BE2C (cell line): ENCODE measurements at regions not wholly inside any gene's neighbourhood (a gene's known extent, or its start where the extent isn't known, plus 50 kb on each side); places are given as distances from the start of the nearest gene placed in this dataset.

ENCODE experiments used
- DNase-seq: peaks from one replicate; pipeline ENCODE4 v3.0.0-alpha.2; 2020
- H3K27me3 ChIP-seq: fragments of 250-450 bp; sonication (Bioruptor Pico); 2 replicates; pipeline ENCODE4 v1.5.1; 2020; ENCODE audit warnings: mild to moderate bottlenecking
- H3K36me3 ChIP-seq: fragments of 250-450 bp; sonication (Bioruptor Pico); 2 replicates; pipeline ENCODE4 v1.5.1; 2020; ENCODE audit warnings: mild to moderate bottlenecking
- H3K4me1 ChIP-seq: fragments of 250-450 bp; sonication (Bioruptor Pico); 2 replicates; pipeline ENCODE4 v1.5.1; 2020
- H3K4me3 ChIP-seq: 2 replicates; pipeline ENCODE4 v1.5.1; 2011; ENCODE audit warnings: low read depth, low read length
- H3K9me3 ChIP-seq: fragments of 250-450 bp; sonication (Bioruptor Pico); 2 replicates; pipeline ENCODE4 v1.5.1; 2020
- TF ChIP-seq, protein P1 (sequence below): IDR thresholded peaks from 2 replicates; pipeline ENCODE4 v1.5.1; 2012; ENCODE audit warnings: mild to moderate bottlenecking, low read depth, low read length

DNA sequence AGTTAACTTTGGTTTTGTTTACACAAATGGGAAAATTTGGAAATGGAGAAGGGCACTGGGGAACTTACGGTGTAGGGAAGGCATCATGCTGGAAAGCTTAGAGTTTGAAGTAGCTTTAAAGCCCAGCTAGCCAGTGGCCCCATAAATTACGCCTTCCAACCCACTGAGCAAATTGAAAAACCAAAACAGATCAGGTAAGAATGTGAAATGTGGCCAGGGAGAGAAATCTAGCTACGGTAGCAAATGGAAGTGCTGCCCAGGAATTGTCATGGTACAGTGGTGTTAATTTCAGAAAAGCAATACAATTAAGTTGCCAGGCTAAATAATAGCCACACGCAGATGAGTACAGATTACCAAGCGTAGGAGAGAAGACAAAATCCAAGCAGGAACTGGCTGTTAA lies 654.8 kb downstream of the PRELID2 start:
- no peak overlapping the region for H3K4me3 ChIP-seq
- no peak for DNase-seq
- H3K4me1 ChIP-seq: no peaks in the 10 kb centered on the region
- no peaks in the 10 kb centered on the region for H3K9me3 ChIP-seq
- no peaks in the 10 kb centered on the region for H3K36me3 ChIP-seq
- H3K27me3 ChIP-seq: no peaks in the 10 kb centered on the region
- TF ChIP-seq, protein P1, sequence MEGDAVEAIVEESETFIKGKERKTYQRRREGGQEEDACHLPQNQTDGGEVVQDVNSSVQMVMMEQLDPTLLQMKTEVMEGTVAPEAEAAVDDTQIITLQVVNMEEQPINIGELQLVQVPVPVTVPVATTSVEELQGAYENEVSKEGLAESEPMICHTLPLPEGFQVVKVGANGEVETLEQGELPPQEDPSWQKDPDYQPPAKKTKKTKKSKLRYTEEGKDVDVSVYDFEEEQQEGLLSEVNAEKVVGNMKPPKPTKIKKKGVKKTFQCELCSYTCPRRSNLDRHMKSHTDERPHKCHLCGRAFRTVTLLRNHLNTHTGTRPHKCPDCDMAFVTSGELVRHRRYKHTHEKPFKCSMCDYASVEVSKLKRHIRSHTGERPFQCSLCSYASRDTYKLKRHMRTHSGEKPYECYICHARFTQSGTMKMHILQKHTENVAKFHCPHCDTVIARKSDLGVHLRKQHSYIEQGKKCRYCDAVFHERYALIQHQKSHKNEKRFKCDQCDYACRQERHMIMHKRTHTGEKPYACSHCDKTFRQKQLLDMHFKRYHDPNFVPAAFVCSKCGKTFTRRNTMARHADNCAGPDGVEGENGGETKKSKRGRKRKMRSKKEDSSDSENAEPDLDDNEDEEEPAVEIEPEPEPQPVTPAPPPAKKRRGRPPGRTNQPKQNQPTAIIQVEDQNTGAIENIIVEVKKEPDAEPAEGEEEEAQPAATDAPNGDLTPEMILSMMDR: no peak

DNA sequence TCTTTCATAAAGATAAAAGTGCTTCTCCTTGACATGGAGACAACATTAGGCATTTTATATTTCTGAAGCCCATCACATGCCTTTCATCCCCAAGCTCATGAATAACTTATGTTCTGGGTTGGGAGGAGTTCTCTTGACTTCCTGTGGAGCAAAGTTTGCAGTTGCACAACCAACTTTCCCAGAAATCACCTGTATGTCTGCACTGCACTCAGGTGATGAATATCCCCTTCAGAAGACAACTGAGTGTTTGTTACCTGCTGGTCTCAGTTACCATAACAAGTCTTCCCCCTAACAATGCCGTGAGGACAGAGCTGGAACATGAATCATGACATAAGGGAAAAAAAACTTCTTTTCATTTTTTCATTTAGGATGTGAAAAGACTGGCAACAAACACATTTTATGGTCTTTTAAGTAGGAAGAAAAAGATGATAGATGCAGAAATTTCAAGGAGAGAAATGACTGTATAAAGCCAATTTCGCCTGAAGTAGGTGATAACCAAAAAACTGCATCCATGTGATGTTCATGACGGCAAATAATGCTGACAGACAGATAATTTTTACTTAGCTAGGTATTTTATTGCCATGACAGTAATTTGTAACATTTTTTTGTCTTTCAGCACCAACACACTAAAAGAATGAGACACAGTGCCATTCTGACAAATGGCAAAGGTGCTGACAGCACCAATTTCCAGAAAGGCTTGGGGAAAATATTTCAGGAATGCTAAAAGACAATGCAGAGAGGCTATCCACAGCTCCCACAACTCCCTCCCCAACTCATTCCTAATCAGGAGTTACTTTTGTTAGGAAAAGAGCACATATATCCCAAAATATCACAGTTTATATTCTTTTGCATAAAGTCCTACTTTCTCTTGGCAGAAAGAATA lies 656.3 kb downstream of the PRELID2 start:
- H3K4me1 ChIP-seq: no peaks in the 10 kb centered on the region
- no peaks in the 10 kb centered on the region for H3K36me3 ChIP-seq
- H3K9me3 ChIP-seq: no peaks in the 10 kb centered on the region
- no peaks in the 10 kb centered on the region for H3K27me3 ChIP-seq
- TF ChIP-seq, protein P1: no peak
- no peak for DNase-seq
- H3K4me3 ChIP-seq: no peak overlapping the region

DNA sequence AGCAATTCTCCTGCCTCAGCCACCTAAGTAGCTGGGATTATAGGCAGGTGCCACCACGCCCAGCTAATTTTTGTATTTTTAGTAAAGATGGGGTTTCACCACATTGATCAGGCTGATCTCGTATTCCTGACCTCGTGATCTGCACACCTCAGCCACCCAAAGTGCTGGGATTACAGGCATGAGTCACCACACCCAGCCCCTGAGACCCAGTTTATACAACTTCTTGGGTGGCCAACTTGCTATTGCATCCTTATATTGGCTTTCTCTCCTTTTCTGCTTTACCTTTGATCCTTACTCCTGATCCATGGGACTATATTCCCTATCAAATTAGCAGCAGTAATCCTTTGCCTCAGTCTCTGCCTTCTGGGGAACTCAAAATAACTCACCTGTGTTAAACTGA lies 659.1 kb downstream of the PRELID2 start:
- Histone ChIP-seq H3K27me3 (no peaks in the 10 kb centered on the region), H3K9me3 (no peaks in the 10 kb centered on the region), H3K4me3 (no peak overlapping the region), H3K4me1 (no peaks in the 10 kb centered on the region), H3K36me3 (no peaks in the 10 kb centered on the region)
- DNase-seq: no peak
- TF ChIP-seq, protein P1: no peak

DNA sequence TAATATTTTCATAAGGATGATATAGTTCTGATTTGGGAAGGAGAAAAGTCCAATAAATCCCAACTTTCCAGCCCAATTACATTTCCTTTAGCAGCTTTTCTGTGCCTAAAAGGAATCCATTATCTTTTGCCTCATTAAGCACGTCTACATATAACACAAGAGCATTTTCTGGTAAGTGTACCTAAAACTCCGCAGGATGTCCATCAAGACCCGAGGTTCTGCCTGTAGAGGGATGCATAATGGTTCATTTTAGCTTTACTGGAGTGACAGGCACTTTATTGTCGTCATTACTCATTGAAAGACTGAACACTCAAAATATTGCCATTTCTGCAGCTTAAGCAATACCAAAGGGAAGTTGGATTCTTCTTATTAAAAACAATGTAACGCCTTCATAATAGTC lies 669.0 kb downstream of the PRELID2 start:
- Histone ChIP-seq H3K4me3 (no peak overlapping the region), H3K27me3 (no peaks in the 10 kb centered on the region), H3K36me3 (no peaks in the 10 kb centered on the region), H3K4me1 (no peaks in the 10 kb centered on the region), H3K9me3 (no peaks in the 10 kb centered on the region; the same call in 1 of the 2 replicates)
- no peak for DNase-seq
- TF ChIP-seq, protein P1: no peak

DNA sequence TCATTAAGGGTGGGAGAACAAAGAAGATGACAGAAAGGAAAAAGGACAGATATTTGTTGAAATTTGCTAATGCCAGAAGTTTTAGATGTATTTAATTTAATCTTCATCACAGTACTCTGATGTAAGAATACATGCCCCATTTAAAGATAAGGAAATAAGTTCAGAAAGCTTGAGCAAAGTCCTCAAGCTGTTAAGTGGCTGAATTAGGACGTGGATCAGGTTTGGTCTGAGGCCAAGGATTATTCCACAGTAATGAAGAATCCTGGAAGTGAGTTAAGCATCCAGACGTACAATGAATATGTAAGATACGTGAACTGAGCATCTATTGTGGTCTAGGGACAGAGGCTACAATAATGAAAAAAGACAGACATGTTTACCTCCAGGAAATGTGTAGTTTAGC lies 671.3 kb downstream of the PRELID2 start:
- Histone ChIP-seq H3K4me3 (no peak overlapping the region), H3K4me1 (no peaks in the 10 kb centered on the region), H3K9me3 (no peaks in the 10 kb centered on the region; the same call in 1 of the 2 replicates), H3K36me3 (no peaks in the 10 kb centered on the region), H3K27me3 (no peaks in the 10 kb centered on the region)
- TF ChIP-seq, protein P1: no peak
- no peak for DNase-seq

DNA sequence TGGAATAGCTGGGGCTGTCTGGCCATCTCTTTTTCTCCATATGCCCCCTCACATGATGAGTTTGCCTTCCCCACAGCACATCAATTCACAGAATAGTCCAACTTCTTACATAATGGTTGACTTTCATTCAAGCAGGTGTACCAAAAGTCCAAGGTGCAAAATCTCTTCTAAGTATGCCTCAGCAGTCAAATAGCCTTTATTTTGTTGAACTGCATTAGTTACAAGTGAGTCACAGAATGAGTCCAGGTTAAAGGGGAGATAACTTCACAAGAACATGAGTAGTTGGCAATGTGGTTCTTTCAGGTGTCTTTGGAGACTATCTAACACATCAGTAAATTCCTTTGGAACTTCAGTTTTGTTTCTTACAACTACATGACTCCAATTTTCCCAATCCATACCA lies 672.5 kb downstream of the PRELID2 start:
- no peak for DNase-seq
- H3K27me3 ChIP-seq: no peaks in the 10 kb centered on the region
- TF ChIP-seq, protein P1: no peak

More for the DNA sequence above, 672.5 kb downstream of the PRELID2 start:
- no peaks in the 10 kb centered on the region for H3K4me1 ChIP-seq
- H3K36me3 ChIP-seq: no peaks in the 10 kb centered on the region
- no peaks in the 10 kb centered on the region; the same call in 1 of the 2 replicates for H3K9me3 ChIP-seq
- H3K4me3 ChIP-seq: no peak overlapping the region
